Stimulated activated CD8-positive, alpha-beta memory T cell treated with anti-CD3 and anti-CD28 coated beads, Interleukin-7, amount 100 ng/mL, for 48 hours (primary cell): ENCODE measurements at regions not wholly inside any gene's neighbourhood (a gene's known extent, or its start where the extent isn't known, plus 50 kb on each side); places are given as distances from the start of the nearest gene placed in this dataset.
A peak's percentile ranks its signal among the peaks of the same experiment; 100 is the strongest.
"Not testable (repeated sequence)": the region's sequence is repeated elsewhere in the genome, so short reads cannot be mapped to it uniquely, and the experiment has no call there.

ENCODE experiments used
- DNase-seq, 2 donors: peaks; one replicate each; pipeline ENCODE4 v3.0.0-alpha.2; 2020; ENCODE audit warnings: low read depth in 1 of 2; ENCODE audit errors: extremely low read depth in 1 of 2

DNA sequence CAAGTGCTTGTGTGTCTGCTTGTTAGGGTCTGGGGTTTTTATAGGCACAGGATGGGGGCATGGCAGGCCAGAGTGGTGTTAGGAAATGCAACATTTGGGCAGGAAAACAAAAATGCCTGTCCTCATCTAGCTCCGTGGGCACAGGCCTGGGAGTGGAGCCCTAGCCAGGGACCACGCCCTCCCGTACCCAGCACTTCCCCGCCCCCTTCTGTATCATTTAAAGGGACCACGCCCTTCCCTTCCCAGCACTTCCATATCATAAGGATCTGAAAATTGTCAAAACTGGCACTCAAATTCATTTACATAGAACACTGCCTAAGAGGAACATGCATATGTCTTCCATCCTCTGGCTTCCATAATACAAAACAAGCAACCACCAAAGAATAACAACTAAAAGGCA lies 185.8 kb downstream of the B3GLCT start:
- no peak for DNase-seq

DNA sequence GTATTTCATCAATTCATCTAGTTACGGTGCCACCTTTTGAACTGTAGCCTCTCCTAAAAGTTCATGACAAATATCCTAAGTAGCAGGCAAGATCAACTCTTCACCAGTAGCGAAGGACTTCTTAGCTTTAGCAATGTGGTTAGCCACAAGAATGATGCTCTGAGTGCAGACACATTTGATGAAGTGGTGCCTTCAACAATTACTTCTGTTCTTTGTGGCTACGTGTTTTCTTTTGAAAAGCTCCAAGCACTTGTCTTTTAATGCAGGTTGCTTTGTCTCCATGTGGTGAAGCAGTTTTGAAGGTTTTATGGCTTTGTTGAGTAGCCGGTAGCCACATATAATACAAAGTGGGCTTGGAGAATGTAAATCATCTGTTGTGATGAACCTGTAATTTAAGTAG lies 194.7 kb downstream of the B3GLCT start:
- no peak for DNase-seq

DNA sequence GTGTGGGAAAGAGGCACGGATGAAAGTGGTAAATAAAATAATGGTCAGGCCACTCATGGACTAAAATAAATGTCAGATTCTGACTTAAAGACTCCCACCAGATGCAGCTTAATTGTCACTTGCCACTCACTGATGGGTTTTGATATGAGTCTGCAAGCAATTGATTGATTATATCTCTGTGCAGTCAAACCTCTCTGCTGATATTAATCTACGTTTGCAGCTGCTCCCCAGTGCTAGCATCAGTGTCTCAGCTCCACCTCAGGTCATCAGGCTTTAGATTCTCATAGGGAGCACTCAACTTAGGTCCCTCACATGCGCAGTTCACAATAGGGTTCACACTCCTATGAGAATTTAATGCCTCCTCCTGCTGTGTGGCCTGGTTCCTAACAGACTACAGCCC lies 195.3 kb downstream of the B3GLCT start:
- DNase-seq, result no peak

DNA sequence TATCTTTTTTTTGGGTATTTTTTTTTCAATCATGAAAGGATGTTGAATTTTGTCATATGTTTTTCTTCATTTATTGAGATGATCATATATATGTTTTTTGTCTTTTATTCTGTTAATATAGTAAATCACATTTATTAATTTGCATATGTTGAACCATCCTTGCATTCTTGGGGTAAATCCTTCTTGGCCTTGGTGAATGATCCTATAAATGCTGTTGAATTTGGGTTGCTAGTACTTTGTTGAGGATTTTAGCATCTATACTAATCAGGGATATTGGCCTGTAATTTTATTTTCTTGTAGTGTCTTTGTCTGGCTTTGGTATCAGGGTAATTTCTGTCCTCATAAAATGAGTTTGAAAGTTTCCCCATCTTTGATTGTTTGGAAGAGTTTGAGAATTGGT lies 199.9 kb downstream of the B3GLCT start:
- DNase-seq, result no peak

DNA sequence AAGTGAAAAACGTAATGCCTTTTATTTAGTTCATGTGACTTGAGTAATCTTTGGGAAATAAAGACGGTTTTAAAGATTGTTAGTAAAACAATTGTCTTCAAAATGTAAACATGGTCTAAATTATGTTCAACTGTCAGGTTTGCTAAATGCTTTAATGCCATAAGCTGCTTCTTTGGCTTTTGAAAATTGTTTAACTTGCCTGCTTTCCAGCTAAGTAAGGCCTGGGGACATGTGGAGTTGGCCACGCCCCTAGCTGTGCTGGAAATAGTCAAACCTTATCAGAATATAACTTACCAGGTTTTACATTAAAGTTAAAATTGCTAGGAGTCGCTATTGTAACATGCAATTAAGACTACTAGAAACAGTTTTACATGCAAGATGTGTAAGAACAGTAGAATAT lies 203.9 kb downstream of the B3GLCT start:
- not testable (repeated sequence) for DNase-seq

DNA sequence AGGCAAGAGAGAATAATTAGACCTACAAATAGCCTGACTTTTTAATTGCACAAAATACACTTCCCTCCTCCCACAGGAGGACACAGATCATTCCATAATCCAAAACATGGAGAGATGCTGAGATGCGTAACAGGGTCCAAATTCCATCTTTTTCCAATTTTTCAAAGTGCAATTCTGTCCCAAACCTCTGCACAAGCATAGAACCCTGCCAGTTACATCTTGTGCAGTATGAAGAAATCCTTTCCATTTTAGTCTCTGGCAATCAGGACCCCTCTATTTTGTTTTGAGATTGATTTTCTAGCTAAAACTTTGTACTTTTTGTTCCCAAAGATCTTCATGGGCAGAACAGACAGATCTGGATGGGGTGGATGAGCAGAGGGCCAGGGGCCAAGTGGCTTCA lies 209.2 kb downstream of the B3GLCT start:
- DNase-seq, result no peak

DNA sequence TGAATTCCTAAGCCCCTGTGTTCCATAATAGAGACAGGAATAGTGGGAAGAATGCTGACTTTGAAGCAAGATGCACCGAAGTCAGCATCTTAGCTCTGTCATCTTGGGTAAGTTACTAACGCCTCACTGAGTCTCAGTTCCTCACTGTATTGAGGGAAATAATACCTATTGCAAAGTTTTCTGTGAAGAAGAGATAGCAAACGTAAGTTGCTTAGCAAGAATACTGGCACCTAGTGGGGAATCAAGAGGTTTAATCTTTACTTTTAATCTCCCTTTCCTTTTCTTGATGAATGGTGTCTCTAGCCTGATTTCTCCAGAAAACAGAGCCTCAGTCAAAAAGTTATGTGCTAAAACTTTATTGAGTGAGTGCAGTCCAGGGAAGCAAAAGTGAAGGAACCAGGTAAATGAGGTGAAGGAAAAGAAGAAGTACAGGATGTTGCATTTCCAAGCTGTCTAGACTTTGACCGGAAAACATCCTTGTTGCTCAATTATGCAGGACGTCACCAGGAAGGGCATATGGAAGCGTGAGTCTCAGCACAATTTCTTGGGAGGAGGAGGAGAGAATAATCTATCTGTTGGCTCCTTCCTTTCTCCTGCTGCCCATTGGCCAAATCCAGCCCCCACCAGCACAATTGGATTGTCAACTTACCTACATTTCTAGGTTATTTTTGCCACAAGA lies 210.0 kb downstream of the B3GLCT start:
- no peak for DNase-seq

DNA sequence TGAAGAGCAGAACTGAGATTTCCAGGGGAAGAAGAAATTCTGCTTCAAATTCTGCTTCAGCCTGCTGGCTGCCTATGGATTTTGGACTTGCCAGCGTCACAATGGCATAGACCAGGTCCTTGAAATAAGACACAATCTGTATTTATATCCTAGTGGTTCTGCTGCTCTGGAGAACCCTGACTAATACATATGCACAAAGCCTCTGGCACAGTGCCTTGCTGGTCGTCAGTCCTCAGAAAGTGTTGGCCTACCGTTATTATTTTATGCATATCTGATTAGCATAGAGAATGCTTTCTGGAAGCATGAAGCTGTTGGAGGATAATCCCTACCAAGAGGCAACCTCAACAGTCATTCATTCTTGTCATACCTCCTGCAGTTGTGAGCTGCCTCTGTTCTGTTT lies 213.7 kb downstream of the B3GLCT start:
- no peak for DNase-seq

DNA sequence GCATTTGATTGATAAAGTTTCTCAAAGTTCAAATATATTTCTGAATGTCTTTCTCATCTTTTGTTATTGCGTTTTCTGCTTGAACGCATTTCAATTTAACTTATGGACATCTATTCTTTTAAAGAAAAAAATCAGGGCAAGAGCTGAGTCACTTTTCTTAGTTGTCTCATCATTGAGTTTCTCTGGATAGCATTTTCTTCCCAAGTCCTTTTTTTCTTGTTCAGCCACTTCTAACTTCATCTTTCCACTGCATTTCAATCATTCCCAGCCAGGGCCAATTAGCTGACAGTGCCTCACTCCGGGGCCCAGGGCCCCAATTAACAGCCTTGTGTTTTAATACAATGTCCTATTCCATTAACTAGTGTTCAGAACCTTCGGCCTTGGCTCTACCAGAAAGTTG lies 216.3 kb downstream of the B3GLCT start:
- DNase-seq, result no peak

DNA sequence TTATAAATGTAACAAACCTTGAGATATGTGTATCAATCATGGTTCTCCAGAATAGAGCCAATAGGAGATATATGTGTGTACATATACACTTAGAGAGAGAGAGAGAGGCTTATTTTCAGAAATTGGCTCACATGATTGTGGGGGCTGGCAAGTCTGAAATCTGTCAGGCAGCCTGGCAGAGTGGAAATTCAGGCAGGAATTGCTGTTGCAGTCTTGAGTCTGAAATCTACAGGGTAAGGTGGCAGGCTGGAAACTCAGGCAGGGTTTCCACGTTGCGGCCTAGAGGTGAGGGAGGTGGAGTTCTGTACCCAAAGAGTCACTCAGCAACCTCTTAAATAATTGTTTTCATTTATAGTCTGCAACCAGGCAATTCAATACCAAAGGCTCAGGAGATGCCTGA lies 218.4 kb downstream of the B3GLCT start:
- no peak for DNase-seq

DNA sequence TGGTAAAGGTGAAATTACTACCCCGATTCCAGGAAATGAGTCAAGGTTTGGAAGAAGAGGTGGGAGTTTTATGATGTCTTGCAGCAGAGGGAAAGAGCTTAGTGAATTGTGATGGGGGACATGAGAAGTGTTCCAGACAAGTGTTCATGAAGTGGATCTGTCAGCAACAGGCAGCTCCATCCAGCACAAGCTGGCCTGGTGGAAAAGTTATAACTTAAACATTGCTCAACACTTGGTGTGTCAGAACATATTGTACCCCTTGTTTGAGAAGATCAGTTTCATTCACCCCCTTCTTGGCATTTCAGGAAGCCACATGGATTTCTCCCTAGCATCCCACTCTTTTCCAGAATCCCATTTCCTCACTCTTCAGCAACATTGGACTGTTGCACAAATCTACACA lies 222.0 kb downstream of the B3GLCT start:
- DNase-seq, result no peak

DNA sequence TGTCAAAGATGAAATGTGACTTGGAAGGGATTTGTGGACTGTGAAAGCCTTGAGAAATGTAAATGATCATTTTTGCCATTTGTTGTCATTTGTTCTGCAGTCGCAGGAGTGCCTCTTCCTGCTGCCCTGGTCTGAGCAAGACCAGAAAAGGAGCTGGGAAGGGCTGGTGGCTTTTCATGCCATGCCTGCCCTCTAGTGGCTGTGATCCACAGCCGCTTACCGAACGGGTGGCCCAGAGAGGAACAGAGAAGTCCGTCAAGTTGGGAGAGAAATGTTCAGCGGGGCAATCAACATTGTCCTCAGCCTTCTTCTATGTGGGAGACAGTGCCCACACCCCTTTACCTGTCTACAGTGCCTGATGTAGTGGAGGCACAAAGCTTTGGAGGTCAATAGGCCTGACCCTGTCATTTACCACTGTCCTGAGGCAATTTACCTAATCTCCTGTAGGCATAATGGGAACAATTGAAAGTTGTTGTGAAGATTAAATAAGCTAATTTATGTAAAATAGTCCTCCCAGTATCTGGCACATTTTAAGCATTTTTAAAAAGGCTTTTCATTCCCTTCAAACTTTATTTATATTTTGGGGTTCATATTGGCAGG lies 224.5 kb downstream of the B3GLCT start:
- DNase-seq, result peak; percentile 6 to 32

DNA sequence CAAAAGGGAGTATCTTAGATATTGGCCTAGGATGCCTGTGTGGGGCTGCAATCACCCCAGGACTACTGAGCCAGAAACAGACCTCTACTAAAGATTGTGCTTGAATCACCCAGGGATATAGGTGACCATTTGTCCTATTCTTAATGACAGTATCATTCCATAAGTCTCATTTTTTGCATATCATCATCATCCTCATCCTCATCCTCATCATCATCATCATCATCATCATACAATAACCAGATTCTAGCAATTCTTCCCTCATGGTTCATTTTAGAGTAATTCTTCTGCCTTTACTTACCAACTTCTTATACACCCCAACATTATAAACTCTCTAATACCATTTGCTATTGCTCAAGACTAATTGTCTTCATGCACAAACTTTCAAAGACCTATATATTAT lies 226.6 kb downstream of the B3GLCT start:
- DNase-seq, result no peak

DNA sequence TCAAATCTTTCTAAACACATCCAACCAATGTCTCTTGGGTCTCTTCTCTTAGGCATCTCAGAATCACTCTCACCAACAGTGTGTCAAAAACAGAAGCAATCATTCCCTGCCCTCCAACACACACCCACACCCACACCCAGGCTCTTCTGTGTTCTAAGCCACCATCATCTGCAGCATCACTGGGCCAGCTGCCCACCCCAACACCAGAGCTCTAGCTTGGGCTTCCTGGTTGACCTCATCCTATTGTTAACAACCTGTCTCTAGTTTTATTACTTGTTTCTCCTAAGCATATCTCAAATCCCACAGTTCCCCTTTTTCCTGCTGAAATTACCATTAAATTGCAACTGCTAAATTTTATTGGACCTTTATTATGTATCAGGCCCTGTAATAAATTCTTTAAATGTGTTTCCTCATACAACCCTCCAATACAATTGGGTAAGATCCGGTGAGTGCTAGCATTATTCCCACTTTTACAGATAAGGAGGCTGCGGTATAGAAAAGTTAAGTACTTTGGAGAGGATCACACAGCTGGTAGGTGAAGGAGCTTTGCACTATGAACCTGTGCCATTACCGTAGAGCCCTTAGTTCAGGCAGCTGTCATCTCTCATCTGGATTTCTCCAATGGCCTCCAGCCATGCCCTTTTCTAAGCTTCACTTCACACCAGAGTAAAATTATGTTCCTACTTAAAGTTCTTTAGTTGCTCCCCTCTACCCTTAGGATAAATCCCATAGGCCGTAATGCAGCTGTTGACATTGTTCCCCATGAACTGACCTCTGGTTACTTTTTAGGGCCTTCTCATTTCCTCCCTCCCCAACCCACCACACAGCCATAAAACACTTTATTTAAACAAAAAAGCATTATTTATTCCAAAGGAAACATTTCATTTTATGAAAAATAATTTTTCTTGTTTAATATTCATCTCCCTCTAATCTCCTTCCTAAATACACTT lies 227.7 kb downstream of the B3GLCT start:
- DNase-seq, result no peak

DNA sequence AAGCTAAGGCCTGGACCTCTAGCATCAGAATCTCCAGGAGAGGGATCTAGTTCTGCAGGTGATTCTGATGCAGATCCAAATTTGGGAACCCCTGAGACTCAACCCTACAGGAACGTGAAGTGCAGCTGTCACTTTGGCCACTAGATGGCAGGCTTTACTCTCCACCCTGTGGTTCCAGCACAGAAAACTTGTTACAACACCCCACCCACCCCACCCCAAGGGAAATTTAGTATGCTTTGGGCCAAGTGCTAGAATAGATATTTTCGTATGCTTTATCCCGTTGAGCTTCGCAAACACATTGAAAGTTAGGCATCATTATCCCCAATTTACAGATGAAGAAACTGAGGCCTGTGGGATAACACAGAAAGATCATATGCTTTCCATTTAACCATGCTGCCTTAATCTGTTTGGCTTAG lies 232.0 kb downstream of the B3GLCT start:
- DNase-seq, result peak; percentile 6 to 13

DNA sequence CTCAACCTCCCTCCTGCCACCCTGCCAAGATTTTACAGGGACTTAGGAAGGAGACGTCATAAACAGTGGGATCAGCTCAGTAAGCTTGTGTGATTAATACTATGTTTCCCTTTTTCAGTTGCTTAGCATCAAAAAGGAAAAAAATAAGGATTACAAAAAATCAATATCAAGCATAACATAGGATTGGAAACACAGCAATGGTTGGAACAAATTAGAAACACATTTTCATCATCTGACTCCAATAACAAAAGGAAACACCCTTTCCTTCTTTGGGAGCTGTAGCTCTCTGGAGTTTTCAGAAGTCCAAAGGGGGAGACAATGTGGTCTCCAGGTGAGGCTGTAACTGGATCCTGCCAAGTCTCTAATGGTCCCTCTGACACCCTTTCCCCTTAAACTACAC lies 233.4 kb downstream of the B3GLCT start:
- no peak for DNase-seq

DNA sequence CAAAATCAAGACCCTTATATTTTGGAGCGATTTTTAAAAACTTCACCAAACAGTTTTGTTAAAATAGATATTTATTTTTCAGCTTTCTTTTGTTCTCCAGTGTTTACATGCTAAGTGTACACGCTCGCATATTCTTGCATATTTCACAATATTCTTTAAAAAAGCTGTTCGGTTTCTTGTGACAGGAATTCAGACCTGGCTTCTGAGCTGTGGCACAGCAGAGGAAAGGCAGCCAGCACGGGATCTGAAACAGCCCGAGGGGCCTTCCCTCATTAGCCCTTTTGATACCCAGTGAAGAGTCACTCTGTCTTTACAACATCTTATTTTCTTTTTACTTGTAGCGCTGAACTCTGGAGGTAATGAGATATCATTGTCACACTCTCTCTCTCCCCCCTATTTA lies 234.0 kb downstream of the B3GLCT start:
- DNase-seq, result no peak

DNA sequence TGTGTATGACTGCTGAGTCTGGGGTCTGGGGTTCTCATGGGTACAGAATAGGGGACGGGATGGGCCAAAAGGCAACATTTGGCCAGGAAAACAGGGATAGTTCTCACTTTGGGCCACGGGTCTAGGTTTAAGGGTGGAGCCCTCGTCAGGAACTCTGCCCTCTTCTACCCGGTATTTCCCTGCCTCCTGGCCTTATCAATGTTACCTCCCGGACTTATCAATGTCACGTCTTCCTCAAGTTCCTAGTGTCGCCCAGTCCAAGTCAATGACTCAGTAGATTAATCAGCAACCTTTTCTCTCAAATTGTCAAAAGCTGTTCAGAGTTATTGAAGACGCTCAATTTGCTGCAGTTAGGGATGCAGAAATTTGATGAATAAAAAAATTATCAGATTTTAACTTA lies 234.8 kb downstream of the B3GLCT start:
- DNase-seq, result no peak

DNA sequence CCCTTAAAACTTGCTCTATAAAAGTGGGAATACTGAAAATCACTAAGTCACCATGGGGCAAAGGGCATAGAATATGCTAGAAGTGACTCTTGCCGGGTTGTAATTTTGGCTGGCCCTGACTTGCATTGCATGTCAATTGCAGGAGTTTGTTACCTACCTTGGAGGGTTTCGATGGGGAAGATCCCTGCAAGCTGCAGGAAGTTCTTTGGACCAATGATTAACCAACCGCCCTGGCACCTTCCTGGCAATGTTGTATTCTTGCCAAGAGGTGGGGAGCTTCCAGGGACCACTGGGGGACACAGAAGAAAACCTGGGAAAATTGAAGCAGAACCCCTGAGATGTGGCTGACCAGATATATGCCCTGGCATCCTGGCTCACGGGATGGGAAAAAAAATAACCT lies 235.8 kb downstream of the B3GLCT start:
- DNase-seq, result no peak

DNA sequence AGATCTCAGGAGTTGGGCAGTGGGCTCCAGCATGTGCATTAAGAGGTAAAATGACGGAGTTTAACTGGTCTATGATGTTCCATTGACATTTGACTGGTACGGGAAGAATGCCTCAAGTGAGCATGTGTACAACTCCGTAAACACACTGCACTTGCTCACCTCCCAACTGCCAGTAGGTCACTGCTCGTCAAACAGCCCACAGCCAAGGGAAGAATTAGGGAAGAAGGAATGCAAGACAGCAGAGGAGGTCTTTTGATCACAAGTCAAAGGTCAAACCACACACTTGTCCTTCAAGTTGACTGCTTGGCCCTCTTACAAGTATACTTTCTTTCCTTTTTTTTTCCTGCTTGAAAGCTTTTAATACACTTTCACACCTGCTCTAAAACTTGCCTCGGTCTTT lies 236.7 kb downstream of the B3GLCT start:
- DNase-seq, result no peak

DNA sequence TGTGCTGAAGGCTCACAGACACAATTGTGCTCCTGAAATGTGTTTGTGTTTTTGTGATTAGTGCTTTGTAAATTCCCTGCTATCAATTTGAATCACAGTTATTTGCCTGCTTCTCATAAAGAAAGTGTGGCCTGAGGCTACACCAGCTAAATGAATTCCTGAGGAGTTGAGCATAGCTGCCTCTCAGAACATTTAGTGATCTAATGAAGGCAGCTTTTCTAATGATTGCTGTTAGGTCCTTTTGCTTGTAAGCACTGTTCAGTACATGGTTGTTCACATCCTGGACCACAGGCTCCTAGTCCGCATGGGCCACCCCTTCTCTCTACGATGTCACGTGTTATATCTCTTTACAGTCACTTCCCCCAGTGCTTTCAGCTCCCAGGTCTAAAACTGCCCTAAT lies 238.2 kb downstream of the B3GLCT start:
- no peak for DNase-seq

DNA sequence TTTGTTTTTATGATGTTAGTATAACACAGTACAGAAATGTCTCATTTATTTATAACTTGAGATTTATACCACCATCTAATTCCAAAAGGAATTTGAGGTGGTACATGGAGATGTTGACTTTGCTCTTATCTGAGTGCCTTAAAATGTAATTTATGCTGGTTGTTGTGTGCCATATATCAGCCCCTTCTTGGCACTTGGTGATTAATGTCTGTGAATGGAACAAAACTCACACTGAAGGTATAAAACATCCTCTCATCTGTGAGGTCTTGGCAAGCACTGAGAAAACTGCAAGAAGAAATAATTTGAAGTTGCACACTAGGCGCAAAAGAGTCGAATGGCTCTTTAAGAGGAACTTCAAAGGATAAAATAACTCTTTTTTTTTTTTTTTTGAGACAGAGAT lies 240.4 kb downstream of the B3GLCT start:
- DNase-seq, result no peak
